GM12864 (cell line): ENCODE measurements at regions not wholly inside any gene's neighbourhood (a gene's known extent, or its start where the extent isn't known, plus 50 kb on each side); places are given as distances from the start of the nearest gene placed in this dataset.

ENCODE experiments used
- DNase-seq: peaks from one replicate; pipeline ENCODE4 v3.0.0-alpha.2; 2011; ENCODE audit warnings: low read depth
- H3K4me3 ChIP-seq: 2 replicates; pipeline ENCODE4 v1.5.1; 2011; ENCODE audit warnings: mild to moderate bottlenecking, low read depth, low read length, control low read depth
- TF ChIP-seq, protein P1 (sequence below): IDR thresholded peaks from 2 replicates; pipeline ENCODE4 v1.5.1; 2011; ENCODE audit warnings: low read depth, mild to moderate bottlenecking, moderate library complexity, low read length, control low read depth, inconsistent platforms; ENCODE audit errors: missing control alignments

DNA sequence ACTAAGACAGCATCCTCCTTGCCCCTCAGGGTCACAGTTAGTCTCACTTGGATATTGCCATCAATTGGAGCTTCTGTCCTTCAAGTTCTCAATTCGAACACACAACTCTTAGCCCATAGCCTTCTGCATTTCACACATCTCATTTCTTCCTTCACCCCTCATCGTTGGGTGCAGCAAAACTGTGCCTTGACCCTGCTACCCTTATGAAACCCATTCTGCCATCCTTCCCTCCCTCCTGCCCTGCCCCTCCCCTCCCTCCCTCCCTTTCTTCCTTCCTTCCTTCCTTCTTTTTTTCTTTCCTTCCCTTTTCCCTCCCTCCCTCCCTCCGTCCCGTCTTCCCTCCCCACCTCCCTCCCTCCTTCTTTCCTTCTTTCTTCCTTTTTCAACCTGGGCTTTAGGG lies 80.7 kb upstream of the CYRIA start:
- H3K4me3 ChIP-seq, result no peak overlapping the region
- TF ChIP-seq, protein P1, sequence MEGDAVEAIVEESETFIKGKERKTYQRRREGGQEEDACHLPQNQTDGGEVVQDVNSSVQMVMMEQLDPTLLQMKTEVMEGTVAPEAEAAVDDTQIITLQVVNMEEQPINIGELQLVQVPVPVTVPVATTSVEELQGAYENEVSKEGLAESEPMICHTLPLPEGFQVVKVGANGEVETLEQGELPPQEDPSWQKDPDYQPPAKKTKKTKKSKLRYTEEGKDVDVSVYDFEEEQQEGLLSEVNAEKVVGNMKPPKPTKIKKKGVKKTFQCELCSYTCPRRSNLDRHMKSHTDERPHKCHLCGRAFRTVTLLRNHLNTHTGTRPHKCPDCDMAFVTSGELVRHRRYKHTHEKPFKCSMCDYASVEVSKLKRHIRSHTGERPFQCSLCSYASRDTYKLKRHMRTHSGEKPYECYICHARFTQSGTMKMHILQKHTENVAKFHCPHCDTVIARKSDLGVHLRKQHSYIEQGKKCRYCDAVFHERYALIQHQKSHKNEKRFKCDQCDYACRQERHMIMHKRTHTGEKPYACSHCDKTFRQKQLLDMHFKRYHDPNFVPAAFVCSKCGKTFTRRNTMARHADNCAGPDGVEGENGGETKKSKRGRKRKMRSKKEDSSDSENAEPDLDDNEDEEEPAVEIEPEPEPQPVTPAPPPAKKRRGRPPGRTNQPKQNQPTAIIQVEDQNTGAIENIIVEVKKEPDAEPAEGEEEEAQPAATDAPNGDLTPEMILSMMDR, result no peak
- DNase-seq, result no peak

DNA sequence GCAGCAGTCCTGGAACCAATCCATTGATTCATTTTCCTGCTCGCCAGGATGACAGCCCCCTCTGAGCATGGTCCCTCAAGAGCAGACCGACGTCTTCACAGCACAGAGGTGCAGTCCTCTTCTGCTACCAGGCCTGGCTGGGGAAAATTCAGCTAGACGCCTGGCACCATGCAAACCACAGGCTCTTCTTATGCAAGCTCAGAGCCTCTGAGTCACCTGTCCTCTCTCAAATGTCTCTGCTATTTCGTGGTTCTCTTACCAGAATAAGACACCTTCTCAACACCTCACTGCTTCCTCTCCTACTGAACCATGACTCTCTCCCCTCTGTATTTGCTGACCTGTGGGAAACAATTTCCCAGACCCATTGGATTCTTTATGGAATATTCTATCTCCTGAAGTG lies 79.8 kb upstream of the CYRIA start:
- TF ChIP-seq, protein P1, result no peak
- H3K4me3 ChIP-seq, result no peak overlapping the region
- no peak for DNase-seq

DNA sequence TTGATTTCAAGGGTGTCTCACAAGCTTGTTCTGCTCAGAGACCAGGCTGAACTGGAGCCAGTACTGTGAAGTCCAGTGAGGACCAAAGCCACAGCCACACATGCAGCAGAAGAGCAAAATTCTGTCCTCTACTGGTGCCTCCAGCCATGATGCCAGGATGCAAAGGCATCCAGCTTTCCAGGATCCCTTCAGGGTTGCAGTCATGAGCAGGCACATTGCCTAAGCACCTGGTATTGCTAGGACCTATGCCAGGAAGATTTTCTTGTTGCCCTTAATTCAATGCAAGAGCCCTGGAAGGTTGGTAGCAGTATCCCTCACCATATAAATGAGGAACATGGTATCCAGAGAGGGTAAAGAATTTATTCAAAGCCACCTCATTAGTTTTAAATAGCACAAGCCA lies 78.9 kb upstream of the CYRIA start:
- TF ChIP-seq, protein P1, result no peak
- H3K4me3 ChIP-seq, result no peak overlapping the region
- no peak for DNase-seq

DNA sequence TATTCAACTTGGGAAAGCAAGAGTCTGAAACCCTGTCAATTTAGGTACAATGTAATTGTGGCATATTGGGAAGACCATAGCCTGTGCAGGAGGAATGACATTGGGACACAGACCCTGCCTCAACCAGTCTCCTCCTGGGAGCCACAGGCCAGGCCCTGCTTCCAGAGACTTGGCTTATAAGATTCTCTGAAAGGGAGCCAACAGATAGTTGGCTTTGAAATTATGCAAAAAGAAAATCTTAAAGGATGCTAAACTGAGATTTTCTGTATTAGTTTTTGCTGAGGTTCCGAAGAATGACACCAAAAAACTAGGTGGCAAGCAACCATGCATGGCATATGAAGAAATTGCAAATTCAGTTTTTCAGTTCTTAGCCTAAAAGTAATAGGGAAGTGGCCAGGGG lies 76.4 kb upstream of the CYRIA start:
- TF ChIP-seq, protein P1, result no peak
- H3K4me3 ChIP-seq, result no peak overlapping the region
- no peak for DNase-seq

DNA sequence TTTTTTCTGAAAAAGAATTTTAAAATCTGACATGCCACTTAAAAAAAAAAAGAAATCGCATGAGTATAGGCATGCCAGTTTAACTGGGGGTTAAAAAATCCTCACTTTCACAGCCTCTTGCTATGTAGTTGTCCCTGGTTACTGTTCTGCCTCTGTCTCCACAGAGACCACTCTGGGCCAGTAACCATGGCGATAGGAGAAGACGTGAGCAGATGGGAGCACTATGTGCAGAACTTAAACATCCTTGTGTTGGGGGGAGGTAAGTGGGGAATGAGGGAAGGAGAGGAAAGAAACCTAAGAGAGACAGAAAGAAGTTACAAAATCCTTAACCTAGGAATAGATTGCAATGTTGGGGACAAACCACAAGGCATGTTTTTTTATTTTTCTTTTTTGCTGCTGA lies 75.9 kb upstream of the CYRIA start:
- H3K4me3 ChIP-seq, result no peak overlapping the region
- no peak for DNase-seq
- TF ChIP-seq, protein P1, result no peak

DNA sequence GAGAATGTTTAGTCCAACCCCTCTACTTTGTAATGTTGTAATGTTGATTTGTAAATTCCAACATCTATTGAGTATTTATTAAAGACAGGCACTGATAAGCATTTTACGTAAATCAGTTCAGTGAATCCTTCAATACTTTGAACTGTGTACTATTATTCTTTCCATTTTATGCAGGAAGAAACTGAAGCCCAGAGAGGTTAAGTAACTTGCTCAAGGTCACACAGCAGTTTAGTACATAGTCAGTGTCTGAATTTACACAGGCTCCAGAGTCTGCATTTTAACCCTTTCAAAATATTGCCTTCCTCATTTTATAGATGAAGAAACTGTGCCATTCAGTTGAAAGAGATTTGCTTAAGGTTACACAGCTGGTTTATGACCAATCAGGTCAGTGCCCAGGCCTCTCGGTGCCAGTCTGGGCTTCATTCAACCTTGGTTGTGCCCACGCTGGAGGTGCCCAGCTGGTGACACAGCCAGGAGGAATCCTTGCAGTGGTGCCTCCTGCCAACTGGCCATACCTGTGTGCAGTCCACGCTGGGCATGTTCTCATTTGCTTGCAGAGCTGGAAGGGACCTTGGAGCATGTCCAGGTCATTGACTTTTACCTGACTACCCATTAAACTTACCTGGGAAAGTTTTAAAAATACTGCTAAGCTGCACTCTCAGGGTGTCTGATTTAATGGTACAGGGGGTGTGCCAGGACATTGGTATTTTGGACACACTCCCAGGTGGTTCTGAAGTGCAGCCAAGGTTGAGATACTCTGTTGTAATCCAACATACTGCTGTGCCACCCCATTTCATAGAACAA lies 74.3 kb upstream of the CYRIA start:
- DNase-seq, result no peak
- TF ChIP-seq, protein P1, result no peak
- no peak overlapping the region for H3K4me3 ChIP-seq
